GM23248 (cell line): ENCODE measurements at regions not wholly inside any gene's neighbourhood (a gene's known extent, or its start where the extent isn't known, plus 50 kb on each side); places are given as distances from the start of the nearest gene placed in this dataset.
A peak's percentile ranks its signal among the peaks of the same experiment; 100 is the strongest.

ENCODE experiments used
- DNase-seq: peaks from one replicate; pipeline ENCODE4 v3.0.0-alpha.2; 2015
- H2AFZ ChIP-seq: fragments of 200-600 bp; sonication (generic); 2 replicates; pipeline ENCODE4 v1.6.1; 2016; ENCODE audit warnings: antibody characterized with exemption
- H3F3A ChIP-seq: fragments of 200-600 bp; sonication (generic); 2 replicates; pipeline ENCODE4 v1.6.1; 2016; ENCODE audit warnings: mild to moderate bottlenecking, antibody characterized with exemption, mixed run types; ENCODE audit not compliant: insufficient read depth
- H3K27ac ChIP-seq: fragments of 200-600 bp; sonication (generic); 2 replicates; pipeline ENCODE4 v1.5.1; 2016; ENCODE audit warnings: mild to moderate bottlenecking
- H3K27me3 ChIP-seq: fragments of 200-600 bp; sonication (generic); replicated peaks from 2 replicates; pipeline ENCODE4 v1.6.1; 2016; ENCODE audit warnings: mild to moderate bottlenecking; ENCODE audit not compliant: insufficient read depth
- H3K36me3 ChIP-seq: fragments of 200-600 bp; sonication (generic); 2 replicates; pipeline ENCODE4 v1.6.1; 2016; ENCODE audit warnings: low read depth, mild to moderate bottlenecking
- H3K4me1 ChIP-seq: fragments of 200-600 bp; sonication (generic); 2 replicates; pipeline ENCODE4 v1.6.1; 2016; ENCODE audit warnings: mild to moderate bottlenecking; ENCODE audit not compliant: insufficient read depth
- H3K4me2 ChIP-seq: fragments of 200-600 bp; sonication (generic); one replicate; pipeline ENCODE4 v1.6.1; 2016; ENCODE audit warnings: mild to moderate bottlenecking; ENCODE audit not compliant: unreplicated experiment
- H3K4me3 ChIP-seq: fragments of 200-600 bp; sonication (generic); 2 replicates; pipeline ENCODE4 v1.5.1; 2016; ENCODE audit warnings: mild to moderate bottlenecking
- H3K79me2 ChIP-seq: fragments of 200-600 bp; sonication (generic); 2 replicates; pipeline ENCODE4 v1.6.1; 2016; ENCODE audit warnings: mild to moderate bottlenecking; ENCODE audit not compliant: insufficient read depth
- H3K9ac ChIP-seq: fragments of 200-600 bp; sonication (generic); 2 replicates; pipeline ENCODE4 v1.6.1; 2016; ENCODE audit warnings: mild to moderate bottlenecking
- H3K9me2 ChIP-seq: fragments of 200-600 bp; sonication (generic); 2 replicates; pipeline ENCODE4 v1.6.1; 2016; ENCODE audit warnings: mixed run types, mild to moderate bottlenecking, moderate library complexity; ENCODE audit not compliant: insufficient read depth
- H3K9me3 ChIP-seq: fragments of 200-600 bp; sonication (generic); one replicate; pipeline ENCODE4 v1.6.1; 2017; ENCODE audit warnings: low read depth
- H4K20me1 ChIP-seq: fragments of 200-600 bp; sonication (generic); 2 replicates; pipeline ENCODE4 v1.6.0; 2016; ENCODE audit not compliant: insufficient read depth
- EZH2 ChIP-seq: fragments of 200-600 bp; sonication (generic); IDR thresholded peaks from 2 replicates; pipeline ENCODE4 v1.6.1; 2018; ENCODE audit warnings: antibody characterized with exemption, mild to moderate bottlenecking; ENCODE audit not compliant: insufficient read depth, poor library complexity, severe bottlenecking
- EZH2phosphoT487 ChIP-seq: fragments of 200-600 bp; sonication (generic); IDR thresholded peaks from 2 replicates; pipeline ENCODE4 v1.6.1; 2018; ENCODE audit warnings: antibody characterized with exemption, moderate library complexity, mild to moderate bottlenecking, low read depth; ENCODE audit not compliant: insufficient read depth
- WGBS, 2 experiments: methylation state at CpG; one replicate each; pipeline ENCODE4 v1.1.6; 2015 to 2017; ENCODE audit warnings: low lambda C conversion rate in 2 of 2, low coverage in 1 of 2; ENCODE audit errors: missing lambda C conversion rate in 2 of 2; 5-methylcytosine and 5-hydroxymethylcytosine counted together
- in situ Hi-C: fragments of 300-500 bp; cut with MboI; formaldehyde crosslinking; loops from 2 replicates; pipeline ENCODE4 v1.15.0; 2020

GRCh38 chr5:52707616-52708015 lies 80.1 kb upstream of the ITGA1 start:
- 73 to 76% methylated on average over 2 of the region's 2 CpGs for WGBS, 2 experiments
- H2AFZ ChIP-seq: no peak overlapping the region
- no peaks in the 10 kb centered on the region for H3K79me2 ChIP-seq
- no peak for TF ChIP-seq EZH2phosphoT487
- no peak for TF ChIP-seq EZH2
- DNase-seq: no peak
- no peak overlapping the region for H3K4me2 ChIP-seq
- H3K9ac ChIP-seq: no peak overlapping the region
- H3K27ac ChIP-seq: no peak overlapping the region
- H3K4me3 ChIP-seq: no peak overlapping the region
- no peaks in the 10 kb centered on the region for H3K27me3 ChIP-seq
- H3K9me3 ChIP-seq: no peaks in the 10 kb centered on the region
- H3K9me2 ChIP-seq: no peaks in the 10 kb centered on the region
- H3K4me1 ChIP-seq: peaks cover 49% of the 10 kb centered on the region
- H3K36me3 ChIP-seq: no peaks in the 10 kb centered on the region
- in situ Hi-C loops: loop anchor here (25.0 kb wide), 1 partner anchor 380 kb away; no protein-coding TSS in a partner anchor
- peaks cover 12% of the 10 kb centered on the region; the same call in 1 of the 2 replicates for H3F3A ChIP-seq
- H4K20me1 ChIP-seq: no peaks in the 10 kb centered on the region

GRCh38 chr5:52708463-52708862 lies 79.3 kb upstream of the ITGA1 start:
- WGBS, 2 experiments: 0 to 5% methylated on average over 1 of the region's 1 CpG

GRCh38 chr5:52709167-52709925 lies 78.4 kb upstream of the ITGA1 start:
- peak; percentile 56 for DNase-seq
- Histone ChIP-seq H3K4me1 (peaks cover 43% of the 10 kb centered on the region), H3K36me3 (no peaks in the 10 kb centered on the region), H3K4me2 (no peak overlapping the region), H3K9me3 (no peaks in the 10 kb centered on the region), H4K20me1 (no peaks in the 10 kb centered on the region), H3K27me3 (no peaks in the 10 kb centered on the region), H2AFZ (no peak overlapping the region), H3K9ac (no peak overlapping the region), H3K9me2 (no peaks in the 10 kb centered on the region), H3K79me2 (no peaks in the 10 kb centered on the region), H3K27ac (peak overlapping the region; percentile 49), H3F3A (peaks cover 12% of the 10 kb centered on the region; the same call in 1 of the 2 replicates), H3K4me3 (no peak overlapping the region)
- 77 to 80% methylated on average over 6 of the region's 6 CpGs for WGBS, 2 experiments
- in situ Hi-C loops: loop anchor here (25.0 kb wide), 1 partner anchor 378 kb away; no protein-coding TSS in a partner anchor
- TF ChIP-seq EZH2 (no peak), EZH2phosphoT487 (no peak)

More at GRCh38 chr5:52708463-52708862, 79.3 kb upstream of the ITGA1 start:
- Histone ChIP-seq H3F3A (peaks cover 12% of the 10 kb centered on the region; the same call in 1 of the 2 replicates), H3K4me2 (no peak overlapping the region), H3K4me1 (peaks cover 43% of the 10 kb centered on the region), H3K9ac (no peak overlapping the region), H3K27ac (peak overlapping the region; percentile 49), H3K36me3 (no peaks in the 10 kb centered on the region), H2AFZ (0 out of 2 replicates have a peak overlapping the region, but pooled peaks have one; percentile 1), H3K4me3 (no peak overlapping the region), H4K20me1 (no peaks in the 10 kb centered on the region), H3K9me3 (no peaks in the 10 kb centered on the region), H3K79me2 (no peaks in the 10 kb centered on the region), H3K9me2 (no peaks in the 10 kb centered on the region), H3K27me3 (no peaks in the 10 kb centered on the region)
- in situ Hi-C loops: loop anchor here (25.0 kb wide), 1 partner anchor 379 kb away; no protein-coding TSS in a partner anchor
- no peak for TF ChIP-seq EZH2
- no peak for TF ChIP-seq EZH2phosphoT487
- DNase-seq: peak; percentile 59

- Histone ChIP-seq H3K27me3 (no peaks in the 10 kb centered on the region), H3K9me2 (no peaks in the 10 kb centered on the region), H3K9ac (no peak overlapping the region), H3K9me3 (no peaks in the 10 kb centered on the region), H3K79me2 (no peaks in the 10 kb centered on the region), H2AFZ (no peak overlapping the region), H3K27ac (no peak overlapping the region), H3F3A (peaks cover 12% of the 10 kb centered on the region; the same call in 1 of the 2 replicates), H3K4me2 (no peak overlapping the region), H3K36me3 (no peaks in the 10 kb centered on the region), H3K4me3 (no peak overlapping the region), H3K4me1 (peaks cover 41% of the 10 kb centered on the region), H4K20me1 (no peaks in the 10 kb centered on the region)
- DNase-seq: no peak
- 54 to 62% methylated on average over 2 of the region's 2 CpGs for WGBS, 2 experiments
- TF ChIP-seq EZH2 (no peak), EZH2phosphoT487 (no peak)
- in situ Hi-C loops: loop anchor here (25.0 kb wide), 1 partner anchor 377 kb away; no protein-coding TSS in a partner anchor
These were observed 77.3 kb upstream of the ITGA1 start for GRCh38 chr5:52710310-52710971.
